HG02885 (cell line): ENCODE measurements at regions not wholly inside any gene's neighbourhood (a gene's known extent, or its start where the extent isn't known, plus 50 kb on each side); places are given as distances from the start of the nearest gene placed in this dataset.
"Not testable (repeated sequence)": the region's sequence is repeated elsewhere in the genome, so short reads cannot be mapped to it uniquely, and the experiment has no call there.

ENCODE experiments used
- ATAC-seq: cut with Tn5 transposase; IDR thresholded peaks from one replicate; pipeline ENCODE4 v1.9.1; 2021; ENCODE audit warnings: mild to moderate bottlenecking; ENCODE audit not compliant: unreplicated experiment, poor library complexity

- ATAC-seq: no peak
Measured at GRCh38 chr14:92223025-92223424, 99.9 kb upstream of the SLC24A4 start.

GRCh38 chr14:92224358-92224954 lies 98.5 kb upstream of the SLC24A4 start:
- ATAC-seq: no peak

- ATAC-seq: no peak
Measured at GRCh38 chr14:92225731-92226130, 97.2 kb upstream of the SLC24A4 start.

GRCh38 chr14:92226166-92226565 lies 96.8 kb upstream of the SLC24A4 start:
- not testable (repeated sequence) for ATAC-seq

DNA sequence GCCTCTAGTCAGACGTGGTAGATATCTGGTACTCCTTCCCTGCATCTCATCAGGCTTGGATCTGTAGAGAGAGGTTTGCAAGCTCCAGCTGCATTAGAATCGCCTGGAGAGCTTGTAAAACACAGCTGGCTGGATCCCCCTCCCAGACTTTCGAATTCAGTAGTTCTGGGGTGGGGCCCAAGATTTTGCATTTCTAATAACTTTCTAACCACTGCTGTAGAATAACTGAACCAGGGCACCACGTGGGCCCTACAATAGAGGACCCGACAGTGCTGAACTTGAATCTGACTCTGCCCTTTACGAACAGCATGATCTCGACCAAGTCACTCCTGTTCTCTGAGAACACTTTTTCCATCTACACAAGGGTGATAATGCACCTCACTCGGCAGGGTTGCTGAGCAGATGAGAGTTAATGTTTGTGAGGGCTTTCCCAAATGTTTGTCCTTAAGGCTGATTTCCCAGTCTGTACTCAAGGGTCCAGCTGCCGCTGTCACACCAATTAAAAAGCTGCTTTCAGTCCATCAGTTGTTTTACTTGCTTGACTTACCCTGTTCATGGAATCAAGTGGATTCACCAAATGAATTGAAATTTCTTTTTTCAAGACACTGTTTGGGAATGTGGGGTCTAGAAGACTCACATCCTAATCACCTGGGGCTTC lies 86.6 kb upstream of the SLC24A4 start:
- no peak for ATAC-seq

- no peak for ATAC-seq
Measured at GRCh38 chr14:92240658-92241057, 82.3 kb upstream of the SLC24A4 start.

DNA sequence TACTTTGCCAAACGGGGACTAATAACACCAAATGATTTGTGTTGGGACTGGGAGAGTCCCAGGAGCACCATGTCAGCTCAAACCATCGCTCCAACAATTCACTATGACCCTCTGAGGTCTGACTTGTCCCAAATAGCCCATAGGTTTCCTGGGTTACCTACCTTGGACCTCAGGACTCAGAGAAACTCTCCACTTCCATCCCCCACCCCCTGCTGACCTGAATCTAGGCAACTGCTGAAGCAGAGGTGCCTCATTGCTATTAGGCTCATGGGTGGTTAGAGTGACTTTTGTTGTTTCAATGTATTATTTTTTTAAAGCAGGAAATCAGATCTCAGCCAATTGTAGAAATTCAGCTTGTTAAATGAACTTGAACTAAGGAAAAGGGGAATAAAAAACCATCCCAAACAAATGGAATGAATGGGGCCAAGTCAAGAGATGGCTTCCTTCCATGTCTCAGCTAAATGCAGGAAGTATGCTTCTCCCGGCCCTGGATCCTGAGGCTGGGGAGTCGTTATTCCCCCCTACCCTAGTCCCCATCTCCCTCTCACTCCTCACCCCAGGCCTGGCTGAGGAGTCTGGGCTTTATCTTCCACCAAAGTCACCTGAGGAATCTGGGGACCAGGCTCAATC lies 80.9 kb upstream of the SLC24A4 start:
- ATAC-seq: no peak

DNA sequence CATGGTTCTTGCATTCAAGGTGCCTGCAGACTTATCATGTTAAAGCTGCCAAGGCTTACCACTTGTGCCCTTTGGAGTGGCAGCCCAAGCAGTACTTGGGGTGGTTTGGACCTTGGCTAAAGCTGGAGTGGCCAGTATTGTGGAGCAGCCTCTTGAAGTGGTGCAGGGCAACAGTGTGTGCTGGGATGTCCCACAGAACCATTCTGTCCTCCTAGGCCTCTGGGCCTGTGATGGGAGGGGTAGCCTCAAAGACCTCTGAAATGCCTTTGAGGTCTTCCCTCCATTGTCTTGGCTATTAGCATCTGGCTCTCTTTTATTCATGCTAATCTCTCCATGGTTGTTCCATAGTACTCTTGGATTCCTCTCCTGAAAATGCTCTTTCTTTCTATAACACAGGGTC lies 78.2 kb upstream of the SLC24A4 start:
- ATAC-seq: no peak

DNA sequence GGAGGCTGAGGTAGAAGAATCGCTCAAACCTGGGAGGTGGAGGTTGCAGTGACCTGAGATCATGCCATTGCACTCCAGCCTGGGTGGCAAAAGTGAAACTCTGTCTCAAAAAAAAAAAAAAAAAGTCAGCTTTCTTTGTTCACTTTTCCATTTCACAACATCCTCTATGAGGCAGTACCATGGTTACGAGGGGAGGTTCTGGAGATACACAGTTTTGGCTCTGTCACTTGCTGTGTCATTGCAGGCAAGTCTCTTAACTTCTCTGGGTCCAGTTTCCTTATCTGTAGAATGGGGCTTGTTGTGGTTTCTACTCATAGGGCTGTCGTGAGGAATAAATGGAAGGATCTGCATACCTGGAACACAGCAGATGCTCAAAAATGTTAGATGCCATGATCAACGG lies 75.6 kb upstream of the SLC24A4 start:
- ATAC-seq: no peak

DNA sequence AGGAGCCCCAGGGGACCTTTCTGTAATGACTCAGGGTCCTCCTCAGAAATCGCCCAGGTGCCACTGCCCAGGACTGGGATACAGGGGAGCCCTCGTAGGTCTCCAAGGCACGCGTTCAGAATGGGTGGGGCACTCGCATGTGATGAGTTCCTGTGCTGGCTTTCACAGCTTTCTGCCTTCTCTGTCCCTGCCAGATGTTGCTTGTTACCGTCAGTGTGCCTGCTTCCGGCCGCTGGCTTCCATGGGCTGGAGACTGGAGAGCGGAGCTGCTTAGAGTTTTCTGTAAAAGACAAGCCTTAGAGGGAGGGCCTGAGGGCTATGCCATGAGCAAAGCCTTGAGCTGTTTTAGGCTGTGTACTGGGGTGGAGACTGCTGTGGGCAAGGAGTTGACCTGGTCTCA lies 75.0 kb upstream of the SLC24A4 start:
- no peak for ATAC-seq

DNA sequence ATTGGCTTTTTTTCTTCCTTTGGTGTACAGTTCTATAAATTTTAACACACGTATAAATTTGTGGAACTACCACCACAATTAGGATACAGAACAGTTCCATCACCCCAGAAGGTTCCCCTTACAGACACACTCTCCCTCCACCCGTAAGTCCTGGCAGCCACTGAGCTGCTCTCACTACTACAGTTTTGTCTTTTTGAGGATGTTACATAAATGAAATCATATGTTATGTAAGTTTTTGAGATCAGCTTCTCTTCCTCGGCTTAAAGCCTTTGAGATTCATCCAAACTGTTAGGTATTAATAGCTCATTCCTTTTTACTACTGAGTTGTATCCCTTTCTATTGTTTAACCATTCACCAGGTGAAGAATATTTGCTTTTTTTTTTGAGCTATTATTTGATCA lies 74.3 kb upstream of the SLC24A4 start:
- no peak for ATAC-seq

DNA sequence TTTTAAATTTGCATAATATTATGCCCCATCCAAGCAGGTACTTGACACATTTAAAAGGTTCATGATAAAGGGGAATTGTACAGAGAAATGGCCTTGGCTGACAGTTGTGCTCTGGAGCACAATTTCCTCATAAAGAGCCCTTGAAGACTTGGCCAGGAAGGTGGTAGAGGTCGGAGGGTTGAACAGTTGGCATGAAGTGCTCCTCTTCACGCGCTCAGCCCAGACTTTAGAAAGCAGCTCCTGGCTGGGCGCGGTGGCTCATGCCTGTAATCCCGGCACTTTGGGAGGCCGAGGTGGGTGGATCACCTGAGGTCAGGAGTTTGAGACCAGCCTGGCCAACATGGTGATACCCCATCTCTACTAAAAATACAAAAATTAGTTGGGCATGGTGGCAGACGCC lies 72.6 kb upstream of the SLC24A4 start:
- ATAC-seq: not testable (repeated sequence)

GRCh38 chr14:92252323-92252722 lies 70.6 kb upstream of the SLC24A4 start:
- ATAC-seq: no peak

DNA sequence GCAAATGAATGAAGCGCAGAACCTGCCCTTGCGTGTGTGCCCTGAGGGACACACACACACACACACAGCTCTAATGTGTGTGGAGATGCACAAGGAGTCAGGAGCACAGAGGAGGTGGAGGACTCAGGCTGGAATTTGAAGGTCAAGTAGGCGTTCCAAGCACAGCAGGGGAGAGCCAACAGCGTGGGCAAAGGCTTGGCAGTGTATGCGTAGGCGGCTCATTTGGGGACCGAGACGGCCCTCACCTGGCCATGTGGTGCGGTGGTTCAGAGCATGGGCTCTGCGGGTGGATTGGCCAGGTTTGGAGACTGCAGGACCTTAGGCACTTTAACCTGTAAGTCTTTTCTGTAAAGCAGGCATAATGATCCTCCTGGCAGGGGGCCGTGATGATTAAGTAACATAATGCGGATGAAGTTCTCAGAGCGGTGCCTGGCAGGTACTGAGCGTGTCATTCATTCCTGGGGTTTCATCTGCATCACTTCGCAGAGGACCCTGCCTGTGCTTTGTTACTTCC lies 69.5 kb upstream of the SLC24A4 start:
- ATAC-seq: no peak

DNA sequence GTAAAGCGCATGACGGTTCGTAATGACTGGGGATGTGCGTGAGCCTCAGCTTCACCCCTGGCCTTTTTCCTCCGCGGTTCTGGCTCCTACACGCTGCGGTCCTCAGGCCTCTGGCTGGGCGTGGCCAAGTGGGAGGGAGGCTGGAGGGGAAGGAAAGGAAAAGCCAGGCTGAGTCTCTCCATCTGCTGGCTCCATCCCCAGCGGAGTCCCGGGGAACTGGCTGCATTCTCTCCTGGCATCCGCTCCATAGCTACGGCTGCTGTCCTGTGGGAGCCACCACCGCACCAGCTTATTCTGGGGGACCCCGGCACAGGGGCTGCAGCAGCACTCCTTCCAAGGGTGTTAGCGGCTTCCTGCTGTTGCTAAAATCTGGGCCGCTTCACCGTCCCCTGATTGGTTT lies 68.2 kb upstream of the SLC24A4 start:
- no peak for ATAC-seq

GRCh38 chr14:92258934-92259333 lies 64.0 kb upstream of the SLC24A4 start:
- no peak for ATAC-seq

- ATAC-seq: peak; percentile 69
Measured at GRCh38 chr14:92259613-92260357, 63.2 kb upstream of the SLC24A4 start.

DNA sequence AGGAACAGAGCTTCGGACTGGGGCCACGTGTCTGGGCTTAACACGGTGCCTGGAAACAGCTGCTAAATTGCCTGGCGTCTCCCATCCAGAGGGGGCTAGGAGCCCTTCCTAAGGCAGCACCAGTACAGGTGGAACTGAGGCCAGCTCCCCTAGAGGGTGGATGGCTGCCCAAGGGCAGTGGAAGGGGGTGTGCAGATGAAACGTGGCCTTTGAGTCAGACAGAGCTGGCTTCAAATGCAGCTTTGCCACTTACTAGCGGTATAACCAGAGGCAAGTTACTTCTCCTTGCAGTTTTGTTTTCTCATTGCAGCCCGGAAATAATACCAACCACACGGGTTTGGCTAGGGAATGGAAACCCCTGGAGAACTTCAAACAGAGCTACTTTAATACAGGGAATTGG lies 59.3 kb upstream of the SLC24A4 start:
- no peak for ATAC-seq

- no peak for ATAC-seq
Measured at GRCh38 chr14:92264195-92264594, 58.8 kb upstream of the SLC24A4 start.

DNA sequence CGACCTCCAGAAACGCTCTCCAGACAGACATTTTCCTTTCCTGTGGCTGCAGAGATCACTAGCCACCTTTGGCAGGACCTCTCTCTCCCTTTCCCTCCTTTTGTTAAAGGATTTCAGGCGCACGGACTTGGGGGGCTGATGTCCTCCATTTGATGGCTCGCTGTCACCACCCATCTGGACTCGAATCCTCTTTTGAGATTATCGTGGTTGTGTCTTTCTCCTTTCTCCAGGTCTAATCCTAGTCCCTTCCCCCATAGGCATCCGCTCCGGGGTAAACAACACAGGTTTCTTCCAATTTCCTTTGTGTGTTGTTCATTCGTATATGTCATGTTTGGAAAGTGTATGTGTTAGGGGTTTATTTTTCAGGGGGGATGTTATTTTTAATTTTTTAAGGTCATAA lies 56.7 kb upstream of the SLC24A4 start:
- no peak for ATAC-seq
